ENCODE measurements at regions not wholly inside any gene's neighbourhood (a gene's known extent, or its start where the extent isn't known, plus 50 kb on each side); places are given as distances from the start of the nearest gene placed in this dataset.
A peak's percentile ranks its signal among the peaks of the same experiment; 100 is the strongest.

GRCh38 chr3:160103397-160103796 is 114.8 kb downstream of the IL12A start:
- DNase-seq (ENCODE audit: low read depth), result no peak
- TF ChIP-seq CTCF (IDR thresholded peaks at IDR 0.05; ENCODE audit: insufficient read depth, low read depth, low read length, missing control alignments), result no peak
- H3K4me3 ChIP-seq (ENCODE audit: low read length), result no peak overlapping the region

- DNase-seq (ENCODE audit: low read depth), result no peak
- H3K4me3 ChIP-seq (ENCODE audit: low read length), result no peak overlapping the region
- no peak for TF ChIP-seq CTCF (IDR thresholded peaks at IDR 0.05; ENCODE audit: insufficient read depth, low read depth, low read length, missing control alignments)
Observed at GRCh38 chr3:160105907-160106584, 117.4 kb downstream of the IL12A start.

- DNase-seq (ENCODE audit: low read depth), result peak; percentile 35
- TF ChIP-seq CTCF (IDR thresholded peaks at IDR 0.05; ENCODE audit: insufficient read depth, low read depth, low read length, missing control alignments), result no peak
- H3K4me3 ChIP-seq (ENCODE audit: low read length), result no peak overlapping the region
Observed at GRCh38 chr3:160106905-160107861, 118.0 kb upstream of the C3orf80 start.

- DNase-seq (ENCODE audit: low read depth), result no peak
- TF ChIP-seq CTCF (IDR thresholded peaks at IDR 0.05; ENCODE audit: insufficient read depth, low read depth, low read length, missing control alignments), result no peak
- H3K4me3 ChIP-seq (ENCODE audit: low read length), result no peak overlapping the region
Observed at GRCh38 chr3:160108362-160108761, 116.9 kb upstream of the C3orf80 start.

GRCh38 chr3:160112481-160112880 is 112.7 kb upstream of the C3orf80 start:
- TF ChIP-seq CTCF (IDR thresholded peaks at IDR 0.05; ENCODE audit: insufficient read depth, low read depth, low read length, missing control alignments), result no peak
- DNase-seq (ENCODE audit: low read depth), result peak; percentile 13
- H3K4me3 ChIP-seq (ENCODE audit: low read length), result no peak overlapping the region

GRCh38 chr3:160112996-160113395 is 112.2 kb upstream of the C3orf80 start:
- DNase-seq (ENCODE audit: low read depth), result no peak
- H3K4me3 ChIP-seq (ENCODE audit: low read length), result no peak overlapping the region
- TF ChIP-seq CTCF (IDR thresholded peaks at IDR 0.05; ENCODE audit: insufficient read depth, low read depth, low read length, missing control alignments), result no peak
